SK-N-SH (cell line): ENCODE measurements at regions not wholly inside any gene's neighbourhood (a gene's known extent, or its start where the extent isn't known, plus 50 kb on each side); places are given as distances from the start of the nearest gene placed in this dataset.

ENCODE experiments used
- CHD2 ChIP-seq: fragments of 150-350 bp; IDR thresholded peaks from 2 replicates; pipeline ENCODE4 v1.6.1; 2018; ENCODE audit warnings: low read length; ENCODE audit not compliant: partially characterized antibody
- CTCF ChIP-seq: fragments of 200-600 bp; sonication (generic); IDR thresholded peaks from 2 replicates; pipeline ENCODE4 v1.6.1; 2017; ENCODE audit warnings: antibody characterized with exemption, mild to moderate bottlenecking, moderate library complexity
- EP300 ChIP-seq, 2 experiments: IDR thresholded peaks; 2 replicates each; pipeline versions ENCODE4 v1.4.0 to v1.6.1; 2012; ENCODE audit warnings: borderline replicate concordance in 1 of 2, low read depth in 1 of 2, low read length in 1 of 2
- EZH2phosphoT487 ChIP-seq: fragments of 200-600 bp; sonication (generic); IDR thresholded peaks from 2 replicates; pipeline ENCODE4 v1.6.1; 2017; ENCODE audit warnings: low read depth, mixed run types, mild to moderate bottlenecking, antibody characterized with exemption, moderate library complexity, borderline replicate concordance
- IRF3 ChIP-seq: fragments of 150-350 bp; IDR thresholded peaks from 2 replicates; pipeline ENCODE4 v1.6.1; 2016; ENCODE audit warnings: mild to moderate bottlenecking, low read depth, low read length
- MXI1 ChIP-seq: IDR thresholded peaks from 2 replicates; pipeline ENCODE4 v1.6.1; 2012; ENCODE audit warnings: mild to moderate bottlenecking, low read depth, low read length, improper control_type of control experiment
- POLR2AphosphoS5 ChIP-seq: IDR thresholded peaks from 2 replicates; pipeline ENCODE4 v1.6.1; 2012; ENCODE audit warnings: low read depth, low read length
- RAD21 ChIP-seq: IDR thresholded peaks from 2 replicates; pipeline ENCODE4 v1.6.1; 2012; ENCODE audit warnings: mild to moderate bottlenecking, low read length
- REST ChIP-seq: IDR thresholded peaks from 2 replicates; pipeline ENCODE4 v1.6.1; 2012; ENCODE audit warnings: mild to moderate bottlenecking, low read depth, low read length, moderate library complexity
- RFX5 ChIP-seq: IDR thresholded peaks from 2 replicates; pipeline ENCODE4 v1.6.1; 2012; ENCODE audit warnings: mild to moderate bottlenecking, improper control_type of control experiment, low read length
- RXRA ChIP-seq: IDR thresholded peaks from 2 replicates; pipeline ENCODE4 v1.4.0; 2012; ENCODE audit warnings: low read depth, mild to moderate bottlenecking, borderline replicate concordance
- SMC3 ChIP-seq: IDR thresholded peaks from 2 replicates; pipeline ENCODE4 v1.6.1; 2012; ENCODE audit warnings: low read depth, low read length, improper control_type of control experiment
- USF2 ChIP-seq: fragments of 150-350 bp; IDR thresholded peaks from 2 replicates; pipeline ENCODE4 v1.6.1; 2017; ENCODE audit warnings: antibody characterized with exemption, low read length, low read depth, borderline replicate concordance

GRCh38 chr11:80838153-80838552, 1397.3 kb upstream of the TENM4 start:
- TF ChIP-seq REST (no peak), POLR2AphosphoS5 (no peak), CTCF (no peak), RAD21 (no peak), IRF3 (no peak), MXI1 (no peak), USF2 (no peak), RFX5 (no peak), EZH2phosphoT487 (no peak), RXRA (no peak), SMC3 (no peak), CHD2 (no peak), EP300 (IDR thresholded peaks at IDR 0.05; ENCODE audit: borderline replicate concordance in 1 of 2, low read depth in 1 of 2, low read length in 1 of 2) (no peak)
